ENCODE measurements at regions not wholly inside any gene's neighbourhood (a gene's known extent, or its start where the extent isn't known, plus 50 kb on each side); places are given as distances from the start of the nearest gene placed in this dataset.

- TF ChIP-seq CTCF (IDR thresholded peaks at IDR 0.05; ENCODE audit: insufficient read depth, low read length, severe bottlenecking): no peak
- Histone ChIP-seq H3K27me3 (ENCODE audit: control insufficient read depth, insufficient read depth, low read length) (no peaks in the 10 kb centered on the region), H3K4me3 (ENCODE audit: low read depth, low read length) (no peak overlapping the region), H3K36me3 (ENCODE audit: control insufficient read depth, insufficient read depth, low read length) (no peaks in the 10 kb centered on the region)
- DNase-seq (ENCODE audit: low read depth) (no peak), FAIRE-seq (no peak)
Observed at GRCh38 chr3:110493438-110494092, 578.1 kb upstream of the NECTIN3 start.

GRCh38 chr3:110494093-110494490, 577.5 kb upstream of the NECTIN3 start:
- FAIRE-seq: no peak
- no peak for DNase-seq (ENCODE audit: low read depth)
- H3K4me3 ChIP-seq (ENCODE audit: low read depth, low read length): no peak overlapping the region
- no peaks in the 10 kb centered on the region for H3K27me3 ChIP-seq (ENCODE audit: control insufficient read depth, insufficient read depth, low read length)
- no peaks in the 10 kb centered on the region for H3K36me3 ChIP-seq (ENCODE audit: control insufficient read depth, insufficient read depth, low read length)
- TF ChIP-seq CTCF (IDR thresholded peaks at IDR 0.05; ENCODE audit: insufficient read depth, low read length, severe bottlenecking): no peak

DNA sequence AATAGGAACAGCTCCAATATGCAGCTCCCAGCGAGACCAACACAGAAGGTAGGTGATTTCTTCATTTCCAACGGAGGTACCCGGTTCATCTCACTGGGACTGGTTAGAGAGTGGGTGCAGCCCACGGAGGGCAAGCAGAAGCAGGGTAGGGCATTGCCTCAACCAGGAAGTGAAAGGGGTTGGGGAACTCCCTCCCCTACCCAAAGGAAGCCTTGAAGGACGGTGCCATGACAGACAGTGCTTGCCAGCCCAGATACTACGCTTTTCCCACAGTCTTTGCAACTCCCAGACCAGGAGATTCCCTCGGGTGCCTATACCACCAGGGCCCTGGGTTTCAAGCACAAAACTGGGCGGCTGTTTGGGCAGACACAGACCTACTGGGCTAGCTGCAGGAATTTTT, 576.9 kb upstream of the NECTIN3 start:
- no peaks in the 10 kb centered on the region for H3K36me3 ChIP-seq (ENCODE audit: control insufficient read depth, insufficient read depth, low read length)

DNA sequence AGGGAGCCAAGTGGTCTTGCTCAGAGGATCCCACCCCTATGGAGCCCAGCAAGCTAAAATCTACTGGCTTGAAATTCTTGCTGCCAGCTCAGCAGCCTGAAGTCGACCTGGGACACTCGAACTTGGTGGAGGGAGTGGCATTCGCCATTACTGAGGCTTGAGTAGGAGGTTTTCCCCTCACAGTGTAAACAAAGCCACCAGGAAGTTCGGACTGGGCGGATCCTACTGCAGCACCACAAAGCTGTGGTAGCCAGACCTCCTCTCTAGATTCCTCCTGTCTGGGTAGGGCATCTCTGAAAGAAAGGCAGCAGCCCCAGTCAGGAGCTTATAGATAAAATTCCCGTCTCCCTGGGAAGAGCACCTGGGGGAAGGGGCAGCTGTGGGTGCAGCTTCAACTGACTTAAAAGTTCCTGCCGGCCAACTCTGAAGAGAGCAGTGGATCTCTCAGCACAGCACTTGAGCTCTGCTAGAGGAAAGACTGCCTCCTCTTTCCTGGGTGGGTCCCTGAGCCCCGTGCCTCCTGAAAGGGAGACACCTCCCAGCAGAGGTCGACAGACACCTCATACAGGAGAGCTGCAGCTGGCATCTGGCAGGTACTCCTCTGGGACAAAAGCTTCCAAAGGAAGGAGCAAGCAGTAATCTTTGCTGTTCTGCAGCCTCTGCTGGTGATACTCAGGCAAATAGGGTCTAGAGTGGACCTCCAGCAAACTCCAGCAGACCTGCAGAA, 576.3 kb upstream of the NECTIN3 start:
- no peak for FAIRE-seq
- TF ChIP-seq CTCF (IDR thresholded peaks at IDR 0.05; ENCODE audit: insufficient read depth, low read length, severe bottlenecking): no peak
- peak; percentile 37 for DNase-seq (ENCODE audit: low read depth)

More for the DNA sequence above, 576.9 kb upstream of the NECTIN3 start:
- no peaks in the 10 kb centered on the region for H3K27me3 ChIP-seq (ENCODE audit: control insufficient read depth, insufficient read depth, low read length)
- DNase-seq (ENCODE audit: low read depth): no peak
- no peak for TF ChIP-seq CTCF (IDR thresholded peaks at IDR 0.05; ENCODE audit: insufficient read depth, low read length, severe bottlenecking)
- no peak overlapping the region for H3K4me3 ChIP-seq (ENCODE audit: low read depth, low read length)
- FAIRE-seq: no peak

GRCh38 chr3:110504401-110504800, 567.2 kb upstream of the NECTIN3 start:
- no peak for FAIRE-seq
- Histone ChIP-seq H3K4me3 (ENCODE audit: low read depth, low read length) (no peak overlapping the region), H3K27me3 (ENCODE audit: control insufficient read depth, insufficient read depth, low read length) (no peaks in the 10 kb centered on the region), H3K36me3 (ENCODE audit: control insufficient read depth, insufficient read depth, low read length) (no peaks in the 10 kb centered on the region)
- no peak for DNase-seq (ENCODE audit: low read depth)
- no peak for TF ChIP-seq CTCF (IDR thresholded peaks at IDR 0.05; ENCODE audit: insufficient read depth, low read length, severe bottlenecking)

More for the DNA sequence above, 576.3 kb upstream of the NECTIN3 start:
- Histone ChIP-seq H3K36me3 (ENCODE audit: control insufficient read depth, insufficient read depth, low read length) (no peaks in the 10 kb centered on the region), H3K27me3 (ENCODE audit: control insufficient read depth, insufficient read depth, low read length) (no peaks in the 10 kb centered on the region), H3K4me3 (ENCODE audit: low read depth, low read length) (no peak overlapping the region)

All from bronchial epithelial cell (primary cell).